HCT116 (cell line): ENCODE measurements at regions not wholly inside any gene's neighbourhood (a gene's known extent, or its start where the extent isn't known, plus 50 kb on each side); places are given as distances from the start of the nearest gene placed in this dataset.

ENCODE experiments used
- ATAC-seq: fragments of 200-7000 bp; cut with Tn5 transposase; 2 replicates; pipeline ENCODE4 v1.9.1; 2020; ENCODE audit warnings: mild to moderate bottlenecking, moderate library complexity
- BruUV-seq: library from RNA; stranded (reverse); fragments of 400-500 nt; replicated peaks from 2 replicates; lab custom pipeline; 2021; lab: Mats Ljungman, UMichigan
- CTCF ChIA-PET: fragments of 300-600 bp; sonication (Branson Sonifier 250); formaldehyde crosslinking; loops from one replicate; lab custom pipeline; 2021; ENCODE audit warnings: antibody characterized with exemption; lab: Charles Lee
- POLR2A ChIA-PET: fragments of 300-600, 350-600 bp; sonication (Branson Sonifier 250); formaldehyde crosslinking; loops from one replicate; lab custom pipeline; 2021; ENCODE audit warnings: antibody characterized with exemption; lab: Charles Lee
- RAD21 ChIA-PET, 2 experiments: fragments of 300-600 bp; sonication (Branson Sonifier 250); formaldehyde crosslinking; loops; one replicate each; lab custom pipeline; 2023; ENCODE audit warnings: low total read pairs in 2 of 2; ENCODE audit not compliant: uncharacterized antibody in 2 of 2, unreplicated experiment in 2 of 2, low non-redundant PET in 1 of 2; lab: Charles Lee
- DNase-seq: peaks from one replicate; pipeline ENCODE4 v3.0.0-alpha.2; 2010; ENCODE audit warnings: low read depth, low spot score
- H2AFZ ChIP-seq: fragments of 200-600 bp; shearing (Covaris generic), sonication (generic); 2 replicates; pipeline ENCODE4 v1.6.1; 2017; ENCODE audit warnings: low read depth, mixed run types, mixed read lengths, antibody characterized with exemption, low read length; ENCODE audit not compliant: poor library complexity, severe bottlenecking
- H3K27ac ChIP-seq: 2 replicates; pipeline ENCODE4 v1.5.1; 2012; ENCODE audit warnings: low read depth, low read length
- H3K27me3 ChIP-seq: fragments of 200-600 bp; sonication (generic); 2 replicates; pipeline ENCODE4 v1.6.1; 2016; ENCODE audit warnings: mixed run types, low read length, mixed read lengths; ENCODE audit not compliant: insufficient read depth
- H3K36me3 ChIP-seq, 2 experiments: fragments of 200-500 bp in 1 of 2; fragments of 200-600 bp in 1 of 2; sonication (Bioruptor generic) in 1 of 2; sonication (generic) in 1 of 2; 2 replicates each; pipeline versions ENCODE4 v1.5.1 to v1.6.1; 2014 to 2016; ENCODE audit warnings: low read length in 2 of 2, inconsistent platforms in 1 of 2, mixed read lengths in 1 of 2, mixed run types in 1 of 2; ENCODE audit not compliant: insufficient read depth in 2 of 2, control insufficient read depth in 1 of 2
- H3K4me1 ChIP-seq, 2 experiments: fragments of 200-600 bp in 1 of 2; sonication (generic) in 1 of 2; 2 replicates each; pipeline versions ENCODE4 v1.5.1 to v1.6.1; 2012 to 2017; ENCODE audit warnings: low read length in 2 of 2, inconsistent platforms in 1 of 2, mild to moderate bottlenecking in 1 of 2, mixed read lengths in 1 of 2, mixed run types in 1 of 2, moderate library complexity in 1 of 2; ENCODE audit not compliant: insufficient read depth in 2 of 2, control insufficient read depth in 1 of 2
- H3K4me2 ChIP-seq: fragments of 200-600 bp; sonication (generic); 2 replicates; pipeline ENCODE4 v1.6.1; 2017; ENCODE audit warnings: mixed run types, low read length, mixed read lengths
- H3K4me3 ChIP-seq, 2 experiments: fragments of 200-600 bp in 1 of 2; sonication (generic) in 1 of 2; replicated peaks in 1 of 2; 2 replicates each; pipeline ENCODE4 v1.5.1; 2011 to 2016; ENCODE audit warnings: low read length in 2 of 2, control low read depth in 1 of 2, low read depth in 1 of 2, mild to moderate bottlenecking in 1 of 2, mixed read lengths in 1 of 2, mixed run types in 1 of 2
- H3K79me2 ChIP-seq: fragments of 200-600 bp; sonication (generic); 2 replicates; pipeline ENCODE4 v1.6.1; 2017; ENCODE audit warnings: mild to moderate bottlenecking, mixed run types, low read length, moderate library complexity, mixed read lengths; ENCODE audit not compliant: insufficient read depth
- H3K9ac ChIP-seq: fragments of 200-600 bp; sonication (generic); 2 replicates; pipeline ENCODE4 v1.6.1; 2016; ENCODE audit warnings: low read length, mixed read lengths
- H3K9me2 ChIP-seq: fragments of 200-600 bp; sonication (generic), shearing (Covaris generic); 2 replicates; pipeline ENCODE4 v1.6.1; 2017; ENCODE audit warnings: mixed run types, mild to moderate bottlenecking, moderate library complexity; ENCODE audit not compliant: insufficient read depth
- H3K9me3 ChIP-seq, 2 experiments: fragments of 200-500 bp in 1 of 2; fragments of 200-600 bp in 1 of 2; sonication (Bioruptor generic) in 1 of 2; sonication (generic) in 1 of 2; 2 replicates each; pipeline ENCODE4 v1.6.1; 2014 to 2017; ENCODE audit warnings: low read length in 2 of 2, mixed read lengths in 2 of 2, inconsistent platforms in 1 of 2, low read depth in 1 of 2, mild to moderate bottlenecking in 1 of 2, mixed run types in 1 of 2, moderate library complexity in 1 of 2; ENCODE audit not compliant: control insufficient read depth in 1 of 2, insufficient read depth in 1 of 2
- H4K20me1 ChIP-seq: fragments of 200-600 bp; sonication (generic), shearing (Covaris generic); 2 replicates; pipeline ENCODE4 v1.6.1; 2017; ENCODE audit warnings: mixed run types, mild to moderate bottlenecking, moderate library complexity; ENCODE audit not compliant: insufficient read depth
- ATF3 ChIP-seq: IDR thresholded peaks from 2 replicates; pipeline ENCODE4 v1.6.1; 2012
- CBX3 ChIP-seq: IDR thresholded peaks from 2 replicates; pipeline ENCODE4 v1.6.1; 2012; ENCODE audit warnings: low read depth
- CTCF ChIP-seq, 3 experiments: fragments of 200-600 bp in 1 of 3; sonication (generic) in 1 of 3; IDR thresholded peaks in 2 of 3; conservative IDR thresholded peaks in 1 of 3; 2 replicates each; pipeline ENCODE4 v1.5.1; 2012 to 2017; ENCODE audit warnings: low read depth in 2 of 3, low read length in 2 of 3, antibody characterized with exemption in 1 of 3, borderline replicate concordance in 1 of 3, control low read depth in 1 of 3, mild to moderate bottlenecking in 1 of 3, mixed read lengths in 1 of 3, mixed run types in 1 of 3, moderate library complexity in 1 of 3; ENCODE audit not compliant: insufficient read depth in 1 of 3
- EGR1 ChIP-seq: IDR thresholded peaks from 2 replicates; pipeline ENCODE4 v1.6.1; 2012; ENCODE audit warnings: low read depth
- ELF1 ChIP-seq: IDR thresholded peaks from 2 replicates; pipeline ENCODE4 v1.6.1; 2012; ENCODE audit warnings: low read depth, borderline replicate concordance
- EZH2phosphoT487 ChIP-seq: fragments of 200-600 bp; IDR thresholded peaks from 2 replicates; pipeline ENCODE4 v1.6.1; 2018; ENCODE audit warnings: antibody characterized with exemption, borderline replicate concordance
- JUND ChIP-seq: IDR thresholded peaks from 2 replicates; pipeline ENCODE4 v1.6.1; 2012
- MAX ChIP-seq: IDR thresholded peaks from 2 replicates; pipeline ENCODE4 v1.6.1; 2012
- POLR2A ChIP-seq: IDR thresholded peaks from 2 replicates; pipeline ENCODE4 v1.7.0; 2011; ENCODE audit warnings: borderline replicate concordance; ENCODE audit not compliant: insufficient read depth, insufficient read length; ENCODE audit errors: extremely low read depth
- POLR2AphosphoS5 ChIP-seq: IDR thresholded peaks from 2 replicates; pipeline ENCODE4 v1.6.1; 2011; ENCODE audit warnings: mild to moderate bottlenecking, low read depth, low read length, moderate library complexity
- SIN3A ChIP-seq: IDR thresholded peaks from 2 replicates; pipeline ENCODE4 v1.6.1; 2012; ENCODE audit warnings: low read depth
- SRF ChIP-seq: IDR thresholded peaks from 2 replicates; pipeline ENCODE4 v1.6.1; 2012; ENCODE audit warnings: low read depth
- TCF7L2 ChIP-seq: IDR thresholded peaks from 2 replicates; pipeline ENCODE4 v1.7.0; 2011; ENCODE audit warnings: borderline replicate concordance, inconsistent platforms; ENCODE audit not compliant: insufficient read depth, insufficient read length; ENCODE audit errors: extremely low read depth
- YY1 ChIP-seq: IDR thresholded peaks from 2 replicates; pipeline ENCODE4 v1.6.1; 2011; ENCODE audit warnings: low read length, low read depth, moderate library complexity, mild to moderate bottlenecking; ENCODE audit not compliant: insufficient replicate concordance; ENCODE audit errors: extremely low read depth
- ZBTB33 ChIP-seq: IDR thresholded peaks from 2 replicates; pipeline ENCODE4 v1.6.1; 2011; ENCODE audit warnings: mild to moderate bottlenecking, low read length, moderate library complexity; ENCODE audit not compliant: insufficient replicate concordance; ENCODE audit errors: extremely low read depth
- intact Hi-C: fragments of 100-400 bp; cut with micrococcal nuclease; formaldehyde crosslinking; loops from 2 replicates; pipeline ENCODE4 v1.10.0; 2022

- no TSS peak for BruUV-seq
- ChIA-PET RAD21 (no interaction called here), CTCF (no interaction called here)
Observed at GRCh38 chr15:27665002-27665401, 434.1 kb downstream of the OCA2 start.

GRCh38 chr15:27662892-27663291 lies 436.2 kb downstream of the OCA2 start:
- RAD21 ChIA-PET, result no interaction called here
- TF ChIP-seq SIN3A (no peak), SRF (no peak), MAX (no peak), EGR1 (no peak), YY1 (no peak), POLR2A (no peak), TCF7L2 (no peak), JUND (no peak), CBX3 (no peak), ATF3 (no peak), POLR2AphosphoS5 (no peak), ZBTB33 (no peak), EZH2phosphoT487 (no peak), CTCF (IDR thresholded peaks at IDR 0.05 in 2 of 3, conservative IDR thresholded peaks at IDR 0.05 in 1 of 3; ENCODE audit: borderline replicate concordance in 1 of 3, insufficient read depth in 1 of 3, low read depth in 2 of 3, low read length in 2 of 3) (no peak)

More at GRCh38 chr15:27665002-27665401, 434.1 kb downstream of the OCA2 start:
- no peak overlapping the region for H3K9ac ChIP-seq
- no peak overlapping the region for H2AFZ ChIP-seq
- peaks cover 15 to 30% of the 10 kb centered on the region in 2 experiments; a peak in 2 of 4 replicates for H3K9me3 ChIP-seq
- H3K36me3 ChIP-seq, result no peaks in the 10 kb centered on the region
- H3K79me2 ChIP-seq, result no peaks in the 10 kb centered on the region
- no peaks in the 10 kb centered on the region for H3K4me1 ChIP-seq
- POLR2A ChIA-PET, result no interaction called here
- no peak overlapping the region for H3K4me3 ChIP-seq
- no peak overlapping the region for H3K4me2 ChIP-seq
- no peak for ATAC-seq
- H3K27me3 ChIP-seq, result no peaks in the 10 kb centered on the region
- no peaks in the 10 kb centered on the region for H3K9me2 ChIP-seq
- no peak for TF ChIP-seq ELF1
- no peaks in the 10 kb centered on the region for H4K20me1 ChIP-seq
- H3K27ac ChIP-seq, result no peak overlapping the region
- DNase-seq, result no peak
- intact Hi-C loops, result no loop called here

More at GRCh38 chr15:27662892-27663291, 436.2 kb downstream of the OCA2 start:
- intact Hi-C loops, result no loop called here
- no peak overlapping the region for H2AFZ ChIP-seq
- no peak overlapping the region for H3K27ac ChIP-seq
- H3K9me2 ChIP-seq, result no peaks in the 10 kb centered on the region
- H3K27me3 ChIP-seq, result no peaks in the 10 kb centered on the region
- no peak overlapping the region for H3K4me2 ChIP-seq
- no peak overlapping the region for H3K9ac ChIP-seq
- H3K9me3 ChIP-seq, result peaks cover 17 to 31% of the 10 kb centered on the region in 2 experiments; a peak in 2 of 4 replicates
- H4K20me1 ChIP-seq, result no peaks in the 10 kb centered on the region
- ATAC-seq, result no peak
- H3K4me1 ChIP-seq, result no peaks in the 10 kb centered on the region
- ChIA-PET POLR2A (no interaction called here), CTCF (no interaction called here)
- no peak overlapping the region for H3K4me3 ChIP-seq
- no TSS peak for BruUV-seq
- no peaks in the 10 kb centered on the region for H3K36me3 ChIP-seq
- H3K79me2 ChIP-seq, result no peaks in the 10 kb centered on the region
- DNase-seq, result no peak
